Dendritic cell treated with granulocyte-macrophage colony-stimulating factor and Interleukin-4, amounts not matched to agents 40 ng/mL and 50 ng/mL, for 4 days (primary cell): ENCODE measurements at regions not wholly inside any gene's neighbourhood (a gene's known extent, or its start where the extent isn't known, plus 50 kb on each side); places are given as distances from the start of the nearest gene placed in this dataset.

Experiments
- H3K27ac Mint-ChIP-seq: one replicate; pipeline ENCODE4 v1.8.0; 2022; ENCODE audit warnings: mild to moderate bottlenecking, mixed read lengths
- H3K27me3 Mint-ChIP-seq: one replicate; pipeline ENCODE4 v1.8.0; 2022; ENCODE audit warnings: mild to moderate bottlenecking, mixed read lengths
- H3K36me3 Mint-ChIP-seq: one replicate; pipeline ENCODE4 v1.8.0; 2022; ENCODE audit warnings: low read depth, mixed read lengths
- H3K4me1 Mint-ChIP-seq: one replicate; pipeline ENCODE4 v1.8.0; 2022; ENCODE audit warnings: low read depth, mixed read lengths
- H3K4me3 Mint-ChIP-seq: one replicate; pipeline ENCODE4 v1.8.0; 2022; ENCODE audit warnings: mild to moderate bottlenecking, moderate library complexity, mixed read lengths
- H3K9me3 Mint-ChIP-seq: one replicate; pipeline ENCODE4 v1.8.0; 2022; ENCODE audit warnings: mixed read lengths
- intact Hi-C: fragments of 100-400 bp; cut with micrococcal nuclease; formaldehyde crosslinking; loops from one replicate; pipeline ENCODE4 v1.15.0; 2022

DNA sequence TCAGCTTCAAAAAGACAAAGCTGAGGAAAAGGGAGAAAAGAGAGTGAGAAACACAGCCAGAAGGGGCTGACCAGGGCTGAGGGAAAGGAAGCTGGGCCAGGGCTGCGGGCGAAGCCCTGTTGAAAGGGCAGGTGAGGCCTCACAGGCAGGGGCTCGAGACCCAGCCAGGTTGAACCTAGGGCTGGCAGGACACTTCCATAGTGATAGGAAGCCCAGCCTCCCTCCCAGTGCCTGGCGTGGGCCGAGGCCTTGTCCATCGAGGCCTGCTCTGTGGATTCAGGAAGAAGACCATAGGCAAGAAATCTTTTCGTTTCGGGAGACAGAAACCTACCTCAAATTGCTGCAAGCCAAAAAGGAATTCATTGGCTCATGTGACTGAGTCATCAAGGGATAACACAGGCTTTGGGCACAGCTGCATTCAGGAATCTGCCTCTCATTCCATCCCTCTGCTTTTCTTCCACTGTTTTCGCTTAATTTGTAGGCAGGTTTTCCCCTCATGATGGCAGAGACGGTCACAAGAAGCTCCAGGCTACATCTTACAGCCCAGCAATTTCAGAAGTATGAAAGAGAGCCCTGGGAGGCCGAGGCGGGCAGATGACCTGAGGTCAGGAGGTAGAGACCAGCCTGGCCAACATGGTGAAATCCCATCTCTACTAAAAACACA is 311.1 kb upstream of the SULF2 start:
- H3K9me3 Mint-ChIP-seq, result peaks cover 10% of the 10 kb centered on the region
- no peak overlapping the region for H3K4me3 Mint-ChIP-seq
- intact Hi-C loops, result no loop called here
- H3K27ac Mint-ChIP-seq, result no peak overlapping the region
- no peaks in the 10 kb centered on the region for H3K4me1 Mint-ChIP-seq
- no peaks in the 10 kb centered on the region for H3K36me3 Mint-ChIP-seq
- peaks cover 17% of the 10 kb centered on the region for H3K27me3 Mint-ChIP-seq

DNA sequence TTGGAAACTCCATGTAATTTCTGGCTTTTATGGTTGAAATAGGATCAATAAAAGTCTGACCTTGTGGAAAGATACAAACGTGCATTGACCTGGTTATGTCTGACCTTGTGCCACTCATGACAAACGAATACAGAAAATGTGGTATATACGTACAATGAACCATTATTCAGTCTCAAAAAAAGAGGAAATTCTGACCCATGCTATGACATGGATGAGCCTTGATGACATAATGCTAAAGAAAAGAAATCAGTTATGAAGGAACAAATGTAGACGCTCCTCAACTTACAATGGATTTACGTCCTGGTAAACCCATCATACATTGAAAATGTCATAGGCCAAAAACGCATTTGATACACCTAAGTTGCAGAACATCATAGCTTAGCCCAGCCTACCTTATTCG is 309.7 kb upstream of the SULF2 start:
- no peak overlapping the region for H3K27ac Mint-ChIP-seq
- H3K4me3 Mint-ChIP-seq, result no peak overlapping the region
- H3K27me3 Mint-ChIP-seq, result peaks cover 18% of the 10 kb centered on the region
- H3K4me1 Mint-ChIP-seq, result no peaks in the 10 kb centered on the region
- peaks cover 10% of the 10 kb centered on the region for H3K9me3 Mint-ChIP-seq
- H3K36me3 Mint-ChIP-seq, result no peaks in the 10 kb centered on the region
- intact Hi-C loops, result no loop called here

DNA sequence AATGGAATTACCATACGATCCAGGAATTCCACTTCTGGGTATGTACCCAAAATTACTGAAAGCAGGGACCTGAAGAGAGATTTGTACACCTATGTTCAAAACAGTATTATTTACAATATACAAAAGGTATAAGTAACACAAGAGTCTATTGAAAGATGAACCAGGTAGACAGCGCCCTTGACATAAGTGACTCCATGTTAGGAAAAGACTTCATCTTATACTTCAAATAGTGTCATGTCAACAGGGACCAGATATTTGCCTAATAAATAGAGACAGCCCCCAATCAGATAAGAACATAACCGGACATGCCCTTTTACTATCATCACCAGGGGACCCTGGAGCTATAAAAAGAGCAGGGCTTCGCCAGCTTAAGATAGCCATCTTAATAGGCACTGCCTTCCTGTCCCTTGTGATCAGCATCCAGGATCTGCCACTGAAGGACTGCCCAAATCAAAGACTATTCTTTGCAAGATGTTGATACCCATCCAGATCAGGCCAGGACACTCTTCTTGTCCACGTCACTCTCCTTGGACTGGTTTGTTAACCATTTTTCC is 309.0 kb upstream of the SULF2 start:
- no peak overlapping the region for H3K27ac Mint-ChIP-seq
- peaks cover 10% of the 10 kb centered on the region for H3K9me3 Mint-ChIP-seq

DNA sequence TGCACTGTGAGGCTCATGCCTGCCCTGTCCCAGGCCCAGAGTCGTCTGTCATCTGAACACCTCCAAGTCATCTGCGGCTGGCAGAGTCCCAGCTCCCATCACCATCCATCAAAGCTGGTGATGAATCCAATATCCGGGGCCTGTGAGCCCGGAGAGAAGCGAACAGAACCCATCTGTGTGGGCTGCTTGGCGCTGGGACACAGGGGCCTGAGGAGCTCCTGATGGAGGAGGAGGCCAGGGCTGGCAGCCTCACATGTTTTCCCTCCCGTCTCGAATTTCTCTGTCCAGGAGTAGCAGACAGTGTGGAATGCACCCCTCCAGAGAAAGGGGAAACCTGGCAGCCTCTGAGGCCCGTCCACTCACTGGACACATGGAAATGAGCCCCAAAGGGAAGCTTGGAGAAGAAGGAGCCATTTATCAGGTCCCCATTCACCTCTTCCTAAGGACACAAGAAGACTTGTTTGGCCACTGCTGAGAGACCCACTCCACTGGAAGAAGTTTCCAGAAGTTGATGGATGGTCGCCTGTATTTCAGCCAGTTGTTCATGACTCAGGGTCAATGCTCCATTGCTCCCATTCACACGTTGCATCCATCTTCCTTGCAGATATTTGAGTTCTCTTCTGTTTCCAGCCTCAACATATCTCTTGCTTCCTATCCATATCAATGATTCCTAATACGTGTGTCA is 307.5 kb upstream of the SULF2 start:
- no peaks in the 10 kb centered on the region for H3K36me3 Mint-ChIP-seq
- peaks cover 10% of the 10 kb centered on the region for H3K9me3 Mint-ChIP-seq
- peaks cover 22% of the 10 kb centered on the region for H3K27me3 Mint-ChIP-seq
- H3K4me3 Mint-ChIP-seq, result no peak overlapping the region
- H3K4me1 Mint-ChIP-seq, result no peaks in the 10 kb centered on the region
- H3K27ac Mint-ChIP-seq, result no peak overlapping the region
- intact Hi-C loops, result no loop called here

More for the DNA sequence above, 309.0 kb upstream of the SULF2 start:
- Mint-ChIP-seq H3K36me3 (no peaks in the 10 kb centered on the region), H3K4me3 (no peak overlapping the region), H3K4me1 (no peaks in the 10 kb centered on the region), H3K27me3 (peaks cover 23% of the 10 kb centered on the region)
- intact Hi-C loops, result no loop called here

DNA sequence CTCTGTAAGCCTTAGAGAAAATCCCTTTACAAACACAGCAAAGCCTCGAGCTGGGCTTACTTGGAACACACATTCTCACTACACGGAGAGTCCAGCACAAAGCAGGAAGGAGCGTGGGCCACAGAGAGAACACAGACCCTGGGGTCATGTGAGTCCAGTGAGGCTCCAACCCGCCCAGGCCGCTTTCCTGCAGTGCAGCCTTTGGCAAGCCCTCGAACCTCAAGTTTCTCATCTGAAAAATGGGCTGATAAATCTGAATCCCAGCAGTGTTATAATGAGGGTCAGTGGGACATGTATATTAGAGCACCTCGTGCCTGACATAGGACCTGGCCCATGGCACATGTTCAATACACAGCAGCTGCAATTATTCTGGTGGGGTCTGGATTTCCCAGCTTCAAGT is 305.5 kb upstream of the SULF2 start:
- intact Hi-C loops, result no loop called here
- no peaks in the 10 kb centered on the region for H3K36me3 Mint-ChIP-seq
- no peaks in the 10 kb centered on the region for H3K9me3 Mint-ChIP-seq
- H3K27ac Mint-ChIP-seq, result no peak overlapping the region
- H3K27me3 Mint-ChIP-seq, result peaks cover 27% of the 10 kb centered on the region
- no peaks in the 10 kb centered on the region for H3K4me1 Mint-ChIP-seq
- H3K4me3 Mint-ChIP-seq, result no peak overlapping the region

DNA sequence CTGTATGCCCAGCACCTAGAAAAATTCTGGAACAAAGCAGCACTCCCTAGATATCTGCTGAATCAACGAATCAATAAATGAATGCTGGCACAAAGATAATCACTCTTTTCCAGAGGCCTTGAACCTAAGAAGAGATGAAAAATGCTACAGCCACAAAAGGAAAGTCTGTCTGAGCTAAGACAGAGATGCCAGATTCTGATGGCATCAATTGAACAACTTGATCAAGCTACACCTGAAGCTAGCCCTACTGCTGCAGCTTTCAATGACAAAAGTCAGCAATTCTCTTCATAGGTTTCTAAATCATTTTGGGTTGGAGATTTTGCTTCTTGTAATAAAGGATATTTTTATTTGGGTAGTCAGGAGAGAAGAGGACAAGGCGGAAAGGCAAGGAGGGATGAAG is 305.0 kb upstream of the SULF2 start:
- Mint-ChIP-seq H3K27me3 (peaks cover 27% of the 10 kb centered on the region), H3K4me1 (no peaks in the 10 kb centered on the region), H3K27ac (no peak overlapping the region), H3K36me3 (no peaks in the 10 kb centered on the region), H3K4me3 (no peak overlapping the region), H3K9me3 (peaks cover 1% of the 10 kb centered on the region)
- intact Hi-C loops, result no loop called here

DNA sequence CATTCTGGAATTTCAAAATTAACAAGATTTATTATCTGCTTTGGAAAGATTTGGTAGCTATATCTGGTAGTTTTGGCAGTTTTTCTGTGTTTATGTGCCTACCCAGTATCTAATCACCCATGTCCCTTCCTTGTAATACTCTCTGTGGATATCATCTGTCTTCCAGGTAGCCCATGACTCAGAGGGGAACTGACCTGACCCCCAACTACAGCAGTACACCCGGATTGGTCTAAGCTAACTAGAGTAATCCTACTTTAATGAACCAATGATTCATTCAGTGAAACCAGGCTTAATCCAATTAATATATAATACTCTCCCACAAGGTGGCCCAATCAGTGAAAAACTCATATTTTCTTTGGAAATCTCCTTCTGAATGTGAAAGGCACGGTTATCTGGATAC is 295.3 kb upstream of the SULF2 start:
- Mint-ChIP-seq H3K27me3 (peaks cover 21% of the 10 kb centered on the region), H3K36me3 (no peaks in the 10 kb centered on the region), H3K4me3 (no peak overlapping the region), H3K4me1 (no peaks in the 10 kb centered on the region), H3K27ac (no peak overlapping the region), H3K9me3 (peaks cover 22% of the 10 kb centered on the region)
- intact Hi-C loops, result no loop called here

DNA sequence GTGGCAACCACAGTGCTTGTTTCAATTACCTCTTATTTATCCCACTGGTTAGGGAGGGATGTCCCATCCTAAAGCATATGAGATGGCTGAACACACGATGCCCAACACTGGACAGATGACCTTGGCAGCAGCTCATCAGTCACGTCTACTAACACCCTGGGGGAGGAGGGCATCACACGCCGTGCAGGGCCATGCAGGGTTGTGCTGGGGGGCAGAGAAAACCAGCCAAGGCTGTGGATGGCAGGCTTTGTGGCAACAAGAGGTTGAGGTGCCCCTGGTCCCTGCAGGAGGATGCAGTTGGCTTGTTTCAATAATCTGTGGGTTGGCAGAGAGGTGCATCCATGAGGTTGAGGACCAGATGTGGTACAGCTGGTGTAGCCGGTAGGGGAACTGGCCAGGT is 293.7 kb upstream of the SULF2 start:
- peaks cover 8% of the 10 kb centered on the region for H3K9me3 Mint-ChIP-seq
- H3K4me1 Mint-ChIP-seq, result no peaks in the 10 kb centered on the region
- no peak overlapping the region for H3K27ac Mint-ChIP-seq
- no peak overlapping the region for H3K4me3 Mint-ChIP-seq
- peaks cover 26% of the 10 kb centered on the region for H3K27me3 Mint-ChIP-seq
- intact Hi-C loops, result no loop called here
- no peaks in the 10 kb centered on the region for H3K36me3 Mint-ChIP-seq

DNA sequence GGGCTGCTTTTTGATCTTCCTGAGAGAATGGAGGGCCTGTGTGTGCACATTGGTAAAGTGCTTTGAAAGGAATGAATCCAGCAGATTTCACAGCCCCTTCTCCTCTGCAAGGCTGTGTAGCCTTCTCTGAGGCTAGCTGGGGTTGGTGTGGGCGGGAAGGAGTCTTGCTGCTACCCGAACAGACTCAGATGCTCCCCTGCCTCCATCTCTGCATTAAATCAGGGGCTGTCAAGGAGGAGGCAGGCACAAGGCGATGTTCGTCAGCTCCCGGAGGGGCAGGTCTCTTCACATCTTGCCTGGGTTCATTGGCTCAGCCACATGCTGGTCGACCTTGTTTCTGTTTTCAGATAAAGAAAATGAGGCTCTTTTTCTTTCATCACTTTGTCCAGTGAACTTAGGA is 291.5 kb upstream of the SULF2 start:
- no peak overlapping the region for H3K27ac Mint-ChIP-seq
- intact Hi-C loops, result no loop called here
- H3K4me3 Mint-ChIP-seq, result no peak overlapping the region
- H3K36me3 Mint-ChIP-seq, result no peaks in the 10 kb centered on the region
- no peaks in the 10 kb centered on the region for H3K4me1 Mint-ChIP-seq
- peaks cover 29% of the 10 kb centered on the region for H3K27me3 Mint-ChIP-seq
- no peaks in the 10 kb centered on the region for H3K9me3 Mint-ChIP-seq

DNA sequence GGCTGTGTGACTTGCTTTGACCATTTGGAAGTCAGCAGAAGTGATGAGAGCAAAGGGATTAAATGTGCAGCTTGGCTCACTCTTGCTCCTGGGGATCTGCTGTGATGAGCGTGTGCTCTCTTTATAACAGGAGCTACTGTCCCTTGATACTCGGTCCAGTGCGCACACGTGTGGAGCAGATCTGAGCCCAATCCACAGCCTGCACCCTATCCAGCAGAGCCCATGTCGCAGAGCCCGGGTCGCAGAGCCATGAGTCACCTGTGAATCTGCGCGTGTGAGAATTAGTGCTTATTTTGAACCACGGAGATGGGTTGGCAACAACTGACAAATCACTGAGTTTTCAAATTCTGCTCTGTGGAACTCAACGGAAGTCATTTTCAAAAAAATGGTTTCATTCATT is 291.0 kb upstream of the SULF2 start:
- intact Hi-C loops, result no loop called here
- H3K9me3 Mint-ChIP-seq, result no peaks in the 10 kb centered on the region
- no peaks in the 10 kb centered on the region for H3K4me1 Mint-ChIP-seq
- H3K27me3 Mint-ChIP-seq, result peaks cover 29% of the 10 kb centered on the region
- no peak overlapping the region for H3K4me3 Mint-ChIP-seq
- no peak overlapping the region for H3K27ac Mint-ChIP-seq
- H3K36me3 Mint-ChIP-seq, result no peaks in the 10 kb centered on the region

DNA sequence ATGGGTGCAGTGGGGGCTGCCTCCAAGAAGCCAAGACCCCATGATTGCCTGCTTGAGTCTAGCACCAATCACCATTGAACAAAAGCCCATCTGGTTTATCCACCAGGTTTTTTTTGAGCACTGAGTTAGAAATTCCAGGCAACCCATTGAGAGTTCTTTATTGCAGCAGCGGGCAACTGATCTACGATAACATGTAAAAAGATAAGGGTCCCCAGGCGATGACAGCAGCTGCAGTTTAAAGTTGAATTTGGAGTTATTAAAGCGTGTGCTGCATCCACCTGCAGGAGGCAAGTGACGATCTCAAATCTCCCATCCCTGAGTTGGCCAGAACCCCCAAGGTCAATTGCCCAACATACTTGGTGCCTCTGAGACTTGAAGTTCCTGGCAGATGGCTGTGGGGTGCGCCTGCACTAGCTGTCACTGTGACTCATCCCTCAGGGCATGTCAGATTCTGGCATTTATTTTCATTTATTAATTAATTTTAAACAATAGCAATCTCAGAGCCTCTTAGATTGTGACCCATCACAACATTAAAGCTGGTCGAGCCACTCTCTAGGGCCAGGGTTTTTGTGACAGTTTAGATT is 290.4 kb upstream of the SULF2 start:
- H3K9me3 Mint-ChIP-seq, result no peaks in the 10 kb centered on the region
- H3K27me3 Mint-ChIP-seq, result peaks cover 32% of the 10 kb centered on the region
- no peaks in the 10 kb centered on the region for H3K4me1 Mint-ChIP-seq
- intact Hi-C loops, result no loop called here
- no peak overlapping the region for H3K4me3 Mint-ChIP-seq
- no peak overlapping the region for H3K27ac Mint-ChIP-seq
- no peaks in the 10 kb centered on the region for H3K36me3 Mint-ChIP-seq

DNA sequence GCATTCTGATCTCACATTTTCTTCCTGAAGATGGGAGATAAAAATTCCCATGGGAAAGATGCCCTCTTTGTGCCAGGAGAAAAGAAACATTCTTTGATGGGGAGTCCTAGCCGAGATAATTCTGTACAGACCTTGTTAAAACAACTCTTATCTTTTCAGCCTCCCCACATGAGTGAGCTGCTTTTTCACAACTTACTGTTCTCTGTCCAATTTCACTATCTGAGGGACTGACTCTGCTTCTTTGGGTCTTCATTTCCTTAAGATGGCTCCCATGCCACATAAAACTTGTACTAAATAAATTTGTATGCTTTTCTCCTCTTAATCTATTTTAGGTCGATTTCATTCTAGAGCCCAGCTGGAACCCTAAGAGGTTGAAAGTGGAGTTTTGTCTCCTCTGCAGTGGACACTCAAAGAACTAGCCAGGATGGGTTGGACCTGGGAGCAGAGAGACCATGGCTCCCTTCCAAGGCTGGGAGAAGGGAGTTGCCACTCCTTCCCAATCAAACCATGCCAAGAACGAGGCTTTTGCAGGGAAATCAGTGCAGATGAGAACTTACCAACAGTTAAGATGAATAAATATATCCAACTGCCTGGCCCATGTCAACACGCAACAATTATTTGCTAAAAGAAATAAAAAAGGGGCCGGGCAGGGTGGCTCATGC is 285.8 kb upstream of the SULF2 start:
- H3K27me3 Mint-ChIP-seq, result peaks cover 23% of the 10 kb centered on the region
- H3K36me3 Mint-ChIP-seq, result no peaks in the 10 kb centered on the region
- intact Hi-C loops, result no loop called here
- H3K4me3 Mint-ChIP-seq, result no peak overlapping the region
- no peaks in the 10 kb centered on the region for H3K4me1 Mint-ChIP-seq
- no peaks in the 10 kb centered on the region for H3K9me3 Mint-ChIP-seq
- H3K27ac Mint-ChIP-seq, result no peak overlapping the region

DNA sequence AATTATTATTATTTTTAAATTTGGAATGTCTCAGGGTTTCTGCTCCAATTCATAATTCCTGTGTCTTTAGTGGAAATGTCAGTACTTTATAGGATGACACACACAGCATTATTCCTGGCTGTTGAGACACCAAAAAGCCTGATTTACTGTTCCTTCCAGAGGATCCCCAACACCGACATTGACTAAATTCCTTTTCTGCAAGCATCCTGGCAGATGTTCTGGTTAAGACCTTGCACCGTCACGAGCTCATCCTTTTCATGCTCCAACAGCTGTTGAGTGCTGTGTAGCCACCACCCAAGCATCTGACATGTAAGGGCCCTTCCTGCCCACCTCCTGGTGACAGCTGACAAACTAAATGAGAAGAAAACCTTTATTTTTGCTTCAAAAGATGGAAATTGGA is 284.3 kb upstream of the SULF2 start:
- H3K4me3 Mint-ChIP-seq, result no peak overlapping the region
- no peaks in the 10 kb centered on the region for H3K9me3 Mint-ChIP-seq
- H3K4me1 Mint-ChIP-seq, result no peaks in the 10 kb centered on the region
- intact Hi-C loops, result no loop called here
- H3K27me3 Mint-ChIP-seq, result peaks cover 17% of the 10 kb centered on the region
- no peak overlapping the region for H3K27ac Mint-ChIP-seq
- no peaks in the 10 kb centered on the region for H3K36me3 Mint-ChIP-seq

DNA sequence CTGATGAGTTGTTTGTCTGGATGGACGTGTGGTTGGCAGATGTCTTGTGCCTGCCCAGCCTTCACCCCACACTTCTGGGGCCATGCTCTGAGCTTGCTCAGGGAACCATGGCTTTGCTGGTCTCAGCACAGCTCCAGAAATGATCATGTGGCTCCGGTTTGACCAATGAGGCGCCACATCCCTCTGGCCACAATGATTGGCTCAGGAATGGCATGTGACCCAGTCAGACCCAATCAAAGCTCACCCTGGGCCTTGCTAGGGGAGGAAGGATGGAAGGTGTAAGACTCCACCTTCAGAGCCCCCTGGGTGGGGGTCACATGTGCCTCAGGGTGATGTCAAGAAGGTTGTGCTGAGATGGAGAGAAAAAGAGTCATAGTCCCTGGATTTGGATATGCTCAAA is 281.6 kb upstream of the SULF2 start:
- no peaks in the 10 kb centered on the region for H3K4me1 Mint-ChIP-seq
- peaks cover 15% of the 10 kb centered on the region for H3K27me3 Mint-ChIP-seq
- no peaks in the 10 kb centered on the region for H3K36me3 Mint-ChIP-seq
- H3K27ac Mint-ChIP-seq, result no peak overlapping the region
- H3K4me3 Mint-ChIP-seq, result no peak overlapping the region
- intact Hi-C loops, result no loop called here
- H3K9me3 Mint-ChIP-seq, result no peaks in the 10 kb centered on the region
